ENCODE measurements at regions not wholly inside any gene's neighbourhood (a gene's known extent, or its start where the extent isn't known, plus 50 kb on each side); places are given as distances from the start of the nearest gene placed in this dataset.

- no peaks in the 10 kb centered on the region for H3K4me1 ChIP-seq
- ATAC-seq (no peak), DNase-seq (no peak)
- no peaks in the 10 kb centered on the region for H3K36me3 ChIP-seq
- no peak overlapping the region for H3K4me3 ChIP-seq
- no peaks in the 10 kb centered on the region for H3K27me3 ChIP-seq
- no peak overlapping the region for H3K27ac ChIP-seq
- WGBS (ENCODE audit: insufficient coverage, low coverage, low lambda C conversion rate, missing lambda C conversion rate) = 67% methylated on average over 1 of the region's 10 CpGs
- H3K9me3 ChIP-seq = no peaks in the 10 kb centered on the region
- TF ChIP-seq CTCF (IDR thresholded peaks at IDR 0.05) = no peak
- no peak for TF ChIP-seq POLR2A (IDR thresholded peaks at IDR 0.05)
- intact Hi-C loops (cut with DNase I) = no loop called here
These were observed 432.6 kb upstream of the ANKRD30A start for GRCh38 chr10:36692759-36693158.

GRCh38 chr10:36688717-36689116, 436.7 kb upstream of the ANKRD30A start:
- TF ChIP-seq POLR2A (IDR thresholded peaks at IDR 0.05) (no peak), CTCF (IDR thresholded peaks at IDR 0.05) (no peak)
- no peak for ATAC-seq
- Histone ChIP-seq H3K36me3 (no peaks in the 10 kb centered on the region), H3K4me3 (no peak overlapping the region), H3K9me3 (no peaks in the 10 kb centered on the region), H3K27ac (no peak overlapping the region), H3K4me1 (no peaks in the 10 kb centered on the region), H3K27me3 (no peaks in the 10 kb centered on the region)
- WGBS (ENCODE audit: insufficient coverage, low coverage, low lambda C conversion rate, missing lambda C conversion rate) = 100% methylated on average over 1 of the region's 1 CpG
- no peak for DNase-seq
- intact Hi-C loops (cut with DNase I) = no loop called here

- Histone ChIP-seq H3K4me3 (no peak overlapping the region), H3K9me3 (no peaks in the 10 kb centered on the region), H3K36me3 (no peaks in the 10 kb centered on the region), H3K4me1 (peaks cover 0 to 5% (median 0%) of the 10 kb centered on the region in 4 donors), H3K27me3 (no peaks in the 10 kb centered on the region), H3K27ac (no peak overlapping the region)
- 53% methylated on average over 2 of the region's 2 CpGs for WGBS (ENCODE audit: insufficient coverage, low coverage, low lambda C conversion rate, missing lambda C conversion rate)
- DNase-seq = no peak
- TF ChIP-seq POLR2A (IDR thresholded peaks at IDR 0.05) (no peak), CTCF (IDR thresholded peaks at IDR 0.05) (no peak)
- ATAC-seq = no peak
- intact Hi-C loops (cut with DNase I) = no loop called here
These were observed 442.0 kb upstream of the ANKRD30A start for GRCh38 chr10:36683421-36683820.

GRCh38 chr10:36681751-36682632, 443.4 kb upstream of the ANKRD30A start:
- H3K27ac ChIP-seq = no peak overlapping the region
- H3K4me3 ChIP-seq = no peak overlapping the region
- 30% methylated on average over 4 of the region's 4 CpGs for WGBS (ENCODE audit: insufficient coverage, low coverage, low lambda C conversion rate, missing lambda C conversion rate)

More at GRCh38 chr10:36681751-36682632, 443.4 kb upstream of the ANKRD30A start:
- Histone ChIP-seq H3K36me3 (no peaks in the 10 kb centered on the region), H3K9me3 (no peaks in the 10 kb centered on the region), H3K27me3 (no peaks in the 10 kb centered on the region), H3K4me1 (peaks cover 0 to 5% (median 0%) of the 10 kb centered on the region in 4 donors)
- no peak for TF ChIP-seq CTCF (IDR thresholded peaks at IDR 0.05)
- no peak for TF ChIP-seq POLR2A (IDR thresholded peaks at IDR 0.05)
- DNase-seq (no peak), ATAC-seq (peak in 2 of 4 donors; percentile 59 to 67)
- intact Hi-C loops (cut with DNase I) = no loop called here

Data from right lobe of liver (tissue), 6 donors.